Ovary (tissue), 3 donors: ENCODE measurements at regions not wholly inside any gene's neighbourhood (a gene's known extent, or its start where the extent isn't known, plus 50 kb on each side); places are given as distances from the start of the nearest gene placed in this dataset.

Experiments
- POLR2A ChIP-seq: fragments of 450-650 bp; IDR thresholded peaks from one replicate; pipeline ENCODE4 v1.6.1; 2017; ENCODE audit warnings: antibody characterized with exemption, mild to moderate bottlenecking, moderate library complexity
- TF ChIP-seq, protein P1 (sequence below), 3 donors: fragments of 450-650 bp in 2 of 3; fragments of 200-600 bp in 1 of 3; IDR thresholded peaks; one replicate each; pipeline versions ENCODE4 v1.5.1 to v1.8.0; 2016 to 2022; ENCODE audit warnings: antibody characterized with exemption in 3 of 3, mild to moderate bottlenecking in 1 of 3
- donor health status: DM: no; HTN: no; CAD: no.

- TF ChIP-seq, protein P1, sequence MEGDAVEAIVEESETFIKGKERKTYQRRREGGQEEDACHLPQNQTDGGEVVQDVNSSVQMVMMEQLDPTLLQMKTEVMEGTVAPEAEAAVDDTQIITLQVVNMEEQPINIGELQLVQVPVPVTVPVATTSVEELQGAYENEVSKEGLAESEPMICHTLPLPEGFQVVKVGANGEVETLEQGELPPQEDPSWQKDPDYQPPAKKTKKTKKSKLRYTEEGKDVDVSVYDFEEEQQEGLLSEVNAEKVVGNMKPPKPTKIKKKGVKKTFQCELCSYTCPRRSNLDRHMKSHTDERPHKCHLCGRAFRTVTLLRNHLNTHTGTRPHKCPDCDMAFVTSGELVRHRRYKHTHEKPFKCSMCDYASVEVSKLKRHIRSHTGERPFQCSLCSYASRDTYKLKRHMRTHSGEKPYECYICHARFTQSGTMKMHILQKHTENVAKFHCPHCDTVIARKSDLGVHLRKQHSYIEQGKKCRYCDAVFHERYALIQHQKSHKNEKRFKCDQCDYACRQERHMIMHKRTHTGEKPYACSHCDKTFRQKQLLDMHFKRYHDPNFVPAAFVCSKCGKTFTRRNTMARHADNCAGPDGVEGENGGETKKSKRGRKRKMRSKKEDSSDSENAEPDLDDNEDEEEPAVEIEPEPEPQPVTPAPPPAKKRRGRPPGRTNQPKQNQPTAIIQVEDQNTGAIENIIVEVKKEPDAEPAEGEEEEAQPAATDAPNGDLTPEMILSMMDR (IDR thresholded peaks at IDR 0.05) = no peak
- TF ChIP-seq POLR2A = no peak
These were observed 233.1 kb upstream of the PHYHIPL start for GRCh38 chr10:58943256-58943890.
